ENCODE measurements at regions not wholly inside any gene's neighbourhood (a gene's known extent, or its start where the extent isn't known, plus 50 kb on each side); places are given as distances from the start of the nearest gene placed in this dataset.

- TF ChIP-seq CTCF (IDR thresholded peaks at IDR 0.05) (no peak), POLR2A (IDR thresholded peaks at IDR 0.05) (no peak)
Measured at GRCh38 chr21:35719080-35719479, 341.2 kb downstream of the SETD4 start.

Measured in heart left ventricle (tissue), 13 donors.